Lower leg skin (tissue), 4 donors: ENCODE measurements at regions not wholly inside any gene's neighbourhood (a gene's known extent, or its start where the extent isn't known, plus 50 kb on each side); places are given as distances from the start of the nearest gene placed in this dataset.

Experiments used
- DNase-seq, 2 donors: peaks; one replicate each; pipeline ENCODE4 v3.0.0-alpha.2; 2019; ENCODE audit warnings: low spot score in 2 of 2
- H3K4me3 ChIP-seq: fragments of 200-600 bp; sonication (generic); 2 replicates; pipeline ENCODE4 v1.5.1; 2017; ENCODE audit warnings: mild to moderate bottlenecking, low read depth; ENCODE audit not compliant: poor library complexity, severe bottlenecking
- POLR2A ChIP-seq, 2 donors: fragments of 450-650 bp; IDR thresholded peaks; one replicate each; pipeline ENCODE4 v1.6.1; 2016 to 2017; ENCODE audit warnings: antibody characterized with exemption in 2 of 2, mild to moderate bottlenecking in 1 of 2, moderate library complexity in 1 of 2
- WGBS, 2 donors: methylation state at CpG; one replicate each; pipeline ENCODE4 v1.1.5; 2018; 5-methylcytosine and 5-hydroxymethylcytosine counted together
- intact Hi-C: fragments of 100-400 bp; cut with DNase I; formaldehyde crosslinking; loops from one replicate; pipeline ENCODE4 v1.15.0; 2023; ENCODE audit warnings: low total_unique reads
- TF ChIP-seq, protein P1 (sequence below), 3 donors: fragments of 450-650 bp; IDR thresholded peaks; one replicate each; pipeline ENCODE4 v1.5.1; 2016; ENCODE audit warnings: antibody characterized with exemption in 3 of 3, mild to moderate bottlenecking in 3 of 3, moderate library complexity in 2 of 3

GRCh38 chr2:9778471-9779316, 64.6 kb upstream of the TAF1B start:
- intact Hi-C loops: loop anchor here (10.0 kb wide), 1 partner anchor 266 kb away; the partner anchor contains the start of gene KLF11
- DNase-seq: no peak
- WGBS, 2 donors: 69 to 72% methylated on average over 17 of the region's 17 CpGs
- TF ChIP-seq, protein P1, sequence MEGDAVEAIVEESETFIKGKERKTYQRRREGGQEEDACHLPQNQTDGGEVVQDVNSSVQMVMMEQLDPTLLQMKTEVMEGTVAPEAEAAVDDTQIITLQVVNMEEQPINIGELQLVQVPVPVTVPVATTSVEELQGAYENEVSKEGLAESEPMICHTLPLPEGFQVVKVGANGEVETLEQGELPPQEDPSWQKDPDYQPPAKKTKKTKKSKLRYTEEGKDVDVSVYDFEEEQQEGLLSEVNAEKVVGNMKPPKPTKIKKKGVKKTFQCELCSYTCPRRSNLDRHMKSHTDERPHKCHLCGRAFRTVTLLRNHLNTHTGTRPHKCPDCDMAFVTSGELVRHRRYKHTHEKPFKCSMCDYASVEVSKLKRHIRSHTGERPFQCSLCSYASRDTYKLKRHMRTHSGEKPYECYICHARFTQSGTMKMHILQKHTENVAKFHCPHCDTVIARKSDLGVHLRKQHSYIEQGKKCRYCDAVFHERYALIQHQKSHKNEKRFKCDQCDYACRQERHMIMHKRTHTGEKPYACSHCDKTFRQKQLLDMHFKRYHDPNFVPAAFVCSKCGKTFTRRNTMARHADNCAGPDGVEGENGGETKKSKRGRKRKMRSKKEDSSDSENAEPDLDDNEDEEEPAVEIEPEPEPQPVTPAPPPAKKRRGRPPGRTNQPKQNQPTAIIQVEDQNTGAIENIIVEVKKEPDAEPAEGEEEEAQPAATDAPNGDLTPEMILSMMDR (IDR thresholded peaks at IDR 0.05): no peak
- TF ChIP-seq POLR2A (IDR thresholded peaks at IDR 0.05): no peak
- no peak overlapping the region for H3K4me3 ChIP-seq

DNA sequence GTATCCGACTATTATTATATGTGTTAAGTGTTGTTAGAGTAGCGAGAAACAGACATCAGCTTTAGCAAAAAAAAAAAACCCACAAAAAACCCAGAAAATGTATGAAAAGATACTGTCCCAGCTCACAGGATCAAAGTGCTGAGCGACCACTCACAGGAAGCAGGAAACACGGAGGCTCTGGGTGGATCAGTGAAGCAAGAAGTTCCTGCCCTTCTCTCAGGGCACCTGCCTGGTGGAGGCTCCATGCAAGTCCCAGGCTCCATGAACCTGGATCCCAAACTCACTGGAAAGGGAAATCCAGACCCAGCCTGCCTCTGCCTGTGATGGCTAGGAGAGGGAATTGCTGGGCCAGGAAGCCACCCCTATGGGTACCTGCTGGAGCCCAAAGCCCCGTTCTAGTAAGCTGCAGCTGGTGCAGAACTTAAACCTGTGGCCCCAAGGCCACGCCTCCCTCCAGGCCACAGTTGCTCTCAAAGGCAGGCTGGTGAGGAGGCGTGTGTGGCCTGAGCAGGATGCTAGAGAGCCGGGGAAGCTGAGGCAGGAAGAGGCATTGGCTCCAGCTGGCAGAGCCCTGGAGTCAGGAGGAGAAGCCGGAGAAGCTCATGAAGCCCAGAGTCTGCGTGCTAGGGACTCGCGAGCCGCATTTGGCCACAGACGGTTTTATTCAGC, 63.5 kb upstream of the TAF1B start:
- no peak for TF ChIP-seq POLR2A (IDR thresholded peaks at IDR 0.05)
- TF ChIP-seq, protein P1 (IDR thresholded peaks at IDR 0.05): no peak
- WGBS, 2 donors: 74 to 92% methylated on average over 14 of the region's 14 CpGs
- no peak for DNase-seq
- intact Hi-C loops: loop anchor here (10.0 kb wide), 1 partner anchor 265 kb away; the partner anchor contains the start of gene KLF11
- no peak overlapping the region for H3K4me3 ChIP-seq

DNA sequence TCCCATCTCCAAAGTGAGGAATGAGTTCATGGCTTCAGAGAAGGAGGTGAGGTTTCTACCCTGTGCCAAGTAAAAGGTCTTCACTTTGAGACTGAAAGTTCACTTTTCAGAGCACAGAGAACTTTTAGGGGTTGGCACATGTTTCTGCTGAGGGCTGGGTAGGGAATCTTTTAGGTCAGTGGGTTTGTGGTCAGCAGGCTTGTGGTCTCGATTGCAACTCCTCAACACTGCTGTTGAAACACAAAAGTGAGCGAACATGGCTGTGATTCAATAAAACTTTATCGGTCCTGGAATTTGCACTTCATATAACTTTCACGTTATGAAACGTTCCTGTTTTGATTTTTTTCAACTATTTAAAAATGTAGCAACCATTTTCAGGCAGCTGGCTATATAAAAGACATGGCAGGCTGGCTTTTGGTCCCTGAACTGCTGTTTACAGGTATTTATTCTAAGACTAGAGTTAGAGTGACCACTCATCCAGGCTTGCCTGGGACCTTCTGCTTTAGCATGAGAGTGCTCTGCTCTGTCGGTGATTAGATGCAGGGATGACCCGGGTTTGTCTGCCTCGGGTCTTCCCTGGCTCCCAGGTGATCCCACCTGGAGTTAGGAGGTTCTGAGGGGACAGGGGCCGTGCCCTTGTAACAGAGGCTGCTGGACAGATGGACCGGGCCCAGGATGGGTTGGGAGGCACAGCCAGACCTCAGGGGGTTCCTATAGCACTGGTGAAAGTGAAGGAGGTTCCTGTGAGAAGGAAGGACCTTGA, 62.7 kb upstream of the TAF1B start:
- no peak overlapping the region for H3K4me3 ChIP-seq
- 83 to 84% methylated on average over 10 of the region's 10 CpGs for WGBS, 2 donors
- TF ChIP-seq, protein P1 (IDR thresholded peaks at IDR 0.05): no peak
- no peak for TF ChIP-seq POLR2A (IDR thresholded peaks at IDR 0.05)
- DNase-seq: no peak
- intact Hi-C loops: no loop called here

GRCh38 chr2:9781252-9781651, 62.0 kb upstream of the TAF1B start:
- TF ChIP-seq, protein P1 (IDR thresholded peaks at IDR 0.05): no peak
- TF ChIP-seq POLR2A (IDR thresholded peaks at IDR 0.05): no peak
- DNase-seq: no peak
- intact Hi-C loops: no loop called here
- 49 to 50% methylated on average over 9 of the region's 9 CpGs for WGBS, 2 donors
- no peak overlapping the region for H3K4me3 ChIP-seq

DNA sequence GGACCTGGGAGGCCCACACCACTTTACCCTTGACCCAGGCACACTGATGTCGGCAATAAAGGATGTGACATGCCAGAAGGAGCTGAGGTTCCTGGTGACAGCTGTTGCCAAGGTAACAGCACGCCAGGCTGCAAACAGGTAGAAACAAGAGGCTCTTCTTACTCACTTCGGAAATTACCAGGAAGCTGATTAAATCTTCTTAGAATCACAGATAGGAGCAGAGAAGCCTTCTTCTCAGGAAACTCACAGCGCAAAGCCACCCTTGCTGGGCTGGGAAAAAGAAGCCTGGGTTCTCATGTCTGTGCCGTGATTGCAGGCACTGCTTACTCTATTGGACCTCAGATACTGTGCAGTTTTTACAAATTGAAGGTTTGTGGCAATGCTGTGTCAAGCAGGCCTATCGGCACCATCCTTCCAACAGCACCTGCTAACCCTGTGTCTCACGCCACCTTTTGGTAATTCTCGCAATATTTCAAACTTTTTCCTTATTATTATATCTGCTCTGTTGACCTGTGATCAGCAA, 61.0 kb upstream of the TAF1B start:
- 46 to 53% methylated on average over 8 of the region's 8 CpGs for WGBS, 2 donors
- intact Hi-C loops: no loop called here
- DNase-seq: no peak
- no peak for TF ChIP-seq POLR2A (IDR thresholded peaks at IDR 0.05)
- TF ChIP-seq, protein P1 (IDR thresholded peaks at IDR 0.05): no peak
- H3K4me3 ChIP-seq: no peak overlapping the region
